ENCODE measurements at regions not wholly inside any gene's neighbourhood (a gene's known extent, or its start where the extent isn't known, plus 50 kb on each side); places are given as distances from the start of the nearest gene placed in this dataset.

GRCh38 chr10:69742928-69743602 lies 58.6 kb upstream of the COL13A1 start (continued):
- TF ChIP-seq ZBTB11 (CRISPR knock-in tag; IDR thresholded peaks at IDR 0.05), result no peak

- Histone ChIP-seq H4K20me1 (ENCODE audit: control insufficient read depth, insufficient read depth) (no peaks in the 10 kb centered on the region), H3K79me2 (ENCODE audit: control insufficient read depth, insufficient read depth, low read length) (no peaks in the 10 kb centered on the region), H3K4me2 (ENCODE audit: control insufficient read depth, insufficient read depth) (no peak overlapping the region), H3K4me3 (no peak overlapping the region), H3K27ac (ENCODE audit: control insufficient read depth, insufficient read depth) (no peak overlapping the region), H3K4me1 (ENCODE audit: control insufficient read depth, insufficient read depth, low read length) (peaks cover 7% of the 10 kb centered on the region), H2AFZ (ENCODE audit: control insufficient read depth, low read depth, low read length) (no peak overlapping the region), H3K27me3 (replicated peaks in 1 of 2; ENCODE audit: control insufficient read depth in 2 of 2, insufficient read depth in 2 of 2, low read length in 1 of 2) (peaks cover 0 to 8% of the 10 kb centered on the region in 2 experiments; a peak in 1 of 4 replicates), H3K9me3 (replicated peaks; ENCODE audit: control insufficient read depth, insufficient read depth, low read length) (no peaks in the 10 kb centered on the region; the same call in 2 of the 3 replicates), H3K9ac (ENCODE audit: control insufficient read depth, insufficient read depth, low read length) (no peak overlapping the region), H3K36me3 (ENCODE audit: control insufficient read depth in 2 of 2, insufficient read depth in 2 of 2, low read length in 1 of 2) (no peaks in the 10 kb centered on the region)
- SMC1A ChIA-PET (ENCODE audit: uncharacterized antibody, unreplicated experiment), result interaction anchor here (1.2 kb wide), 1 partner anchor 113 kb away, joined by 3 read pairs; no protein-coding TSS in a partner anchor
- FAIRE-seq (no peak), ATAC-seq (no peak), DNase-seq (ENCODE audit: low read depth, low spot score) (no peak)
- POLR2A ChIA-PET, result no interaction called here
- WGBS (ENCODE audit: insufficient coverage, insufficient replicate concordance, low lambda C conversion rate, missing lambda C conversion rate), result 60% methylated on average over 4 of the region's 4 CpGs
- TF ChIP-seq RCOR1 (conservative IDR thresholded peaks at IDR 0.05; ENCODE audit: low read depth, low read length) (no peak), YY1 (IDR thresholded peaks at IDR 0.05; ENCODE audit: low read depth, low read length) (no peak), IRF3 (IDR thresholded peaks at IDR 0.05) (no peak), NFYA (IDR thresholded peaks at IDR 0.05; ENCODE audit: borderline replicate concordance, low read depth, low read length) (no peak), PAX8 (IDR thresholded peaks at IDR 0.05) (no peak), ATF7 (IDR thresholded peaks at IDR 0.05; ENCODE audit: low read depth) (no peak), MYC (IDR thresholded peaks at IDR 0.05; ENCODE audit: insufficient read depth, insufficient read length, insufficient replicate concordance, low read length, severe bottlenecking) (no peak), ZNF274 (IDR thresholded peaks at IDR 0.05; ENCODE audit: insufficient read depth, insufficient read length) (no peak), TCF3 (IDR thresholded peaks at IDR 0.05; ENCODE audit: borderline replicate concordance, insufficient read depth, low read depth, low read length) (no peak), MYB (IDR thresholded peaks at IDR 0.05; ENCODE audit: borderline replicate concordance, low read depth, low read length) (no peak), TCF12 (IDR thresholded peaks at IDR 0.05; ENCODE audit: low read depth, low read length) (no peak), WRNIP1 (IDR thresholded peaks at IDR 0.05; ENCODE audit: borderline replicate concordance, low read depth, low read length) (no peak), MLLT1 (IDR thresholded peaks at IDR 0.05) (no peak), SMAD5 (IDR thresholded peaks at IDR 0.05; ENCODE audit: low read depth) (no peak), FOXK2 (IDR thresholded peaks at IDR 0.05) (no peak)
- CTCF ChIA-PET, result interaction anchor here (1.0 kb wide), 1 partner anchor 55 kb away, joined by 4 read pairs; no protein-coding TSS in a partner anchor
- in situ Hi-C loops (cut with MboI), result no loop called here
- intact Hi-C loops (cut with micrococcal nuclease; ENCODE audit: unreplicated experiment), result loop anchor here (5.0 kb wide), 1 partner anchor 52 kb away; no protein-coding TSS in a partner anchor
- RAD21 ChIA-PET (ENCODE audit: unreplicated experiment), result no interaction called here
- no TSS peak for BruUV-seq (replicated peaks)
Measured at GRCh38 chr10:69744971-69745370, 56.7 kb upstream of the COL13A1 start.
